ENCODE measurements at regions not wholly inside any gene's neighbourhood (a gene's known extent, or its start where the extent isn't known, plus 50 kb on each side); places are given as distances from the start of the nearest gene placed in this dataset.
A peak's percentile ranks its signal among the peaks of the same experiment; 100 is the strongest.

GRCh38 chr13:21757763-21758162, 86.9 kb downstream of the FGF9 start:
- no peak for DNase-seq

- DNase-seq = no peak
These were observed 87.6 kb downstream of the FGF9 start for GRCh38 chr13:21758441-21758840.

GRCh38 chr13:21759463-21759862, 88.6 kb downstream of the FGF9 start:
- no peak for DNase-seq

- DNase-seq = no peak
These were observed 89.0 kb downstream of the FGF9 start for GRCh38 chr13:21759911-21760310.

- DNase-seq = no peak
These were observed 90.9 kb downstream of the FGF9 start for GRCh38 chr13:21761770-21762169.

- DNase-seq = no peak
These were observed 91.6 kb downstream of the FGF9 start for GRCh38 chr13:21762512-21762911.

- no peak for DNase-seq
These were observed 96.2 kb downstream of the FGF9 start for GRCh38 chr13:21767032-21767431.

GRCh38 chr13:21771075-21771474, 100.2 kb downstream of the FGF9 start:
- no peak for DNase-seq

- no peak for DNase-seq
These were observed 106.3 kb downstream of the FGF9 start for GRCh38 chr13:21777166-21777565.

GRCh38 chr13:21777813-21778212, 106.9 kb downstream of the FGF9 start:
- no peak for DNase-seq

- DNase-seq = no peak
These were observed 111.9 kb downstream of the FGF9 start for GRCh38 chr13:21782736-21783135.

GRCh38 chr13:21785990-21786389, 115.1 kb downstream of the FGF9 start:
- DNase-seq = no peak

- no peak for DNase-seq
These were observed 125.2 kb downstream of the FGF9 start for GRCh38 chr13:21796066-21796465.

- no peak for DNase-seq
These were observed 126.1 kb downstream of the FGF9 start for GRCh38 chr13:21796775-21797514.

- DNase-seq = no peak
These were observed 126.9 kb downstream of the FGF9 start for GRCh38 chr13:21797736-21798135.

GRCh38 chr13:21798181-21798580, 127.3 kb downstream of the FGF9 start:
- DNase-seq = no peak

- no peak for DNase-seq
These were observed 128.8 kb downstream of the FGF9 start for GRCh38 chr13:21799671-21800070.

GRCh38 chr13:21800837-21801616, 130.2 kb downstream of the FGF9 start:
- no peak for DNase-seq

GRCh38 chr13:21805733-21806132, 134.9 kb downstream of the FGF9 start:
- no peak for DNase-seq

GRCh38 chr13:21812192-21812626, 141.3 kb downstream of the FGF9 start:
- DNase-seq = peak; percentile 22 to 71

GRCh38 chr13:21813110-21813509, 142.2 kb downstream of the FGF9 start:
- DNase-seq = no peak

GRCh38 chr13:21813844-21814243, 143.0 kb downstream of the FGF9 start:
- DNase-seq = no peak

GRCh38 chr13:21814604-21815003, 143.7 kb downstream of the FGF9 start:
- no peak for DNase-seq

- DNase-seq = no peak
These were observed 147.0 kb downstream of the FGF9 start for GRCh38 chr13:21817878-21818277.

Measured in NCI-H524 (cell line).